Liver (tissue), 8 donors: ENCODE measurements at regions not wholly inside any gene's neighbourhood (a gene's known extent, or its start where the extent isn't known, plus 50 kb on each side); places are given as distances from the start of the nearest gene placed in this dataset.

Source experiments
- DNase-seq: peaks from one replicate; pipeline ENCODE4 v3.0.0-alpha.2; 2017; ENCODE audit warnings: low spot score
- H3K27ac ChIP-seq, 2 donors: one replicate each; pipeline ENCODE4 v1.7.0; 2013; ENCODE audit warnings: inconsistent platforms in 2 of 2, low read length in 2 of 2, control low read depth in 1 of 2, low read depth in 1 of 2, mild to moderate bottlenecking in 1 of 2
- H3K27me3 ChIP-seq, 4 donors: one replicate each; pipeline versions ENCODE4 v1.6.1 to v1.7.0; 2013; ENCODE audit warnings: low read length in 3 of 4, inconsistent platforms in 1 of 4, mild to moderate bottlenecking in 1 of 4, moderate library complexity in 1 of 4; ENCODE audit not compliant: control insufficient read depth in 4 of 4, insufficient read depth in 4 of 4
- H3K36me3 ChIP-seq, 4 donors: one replicate each; pipeline versions ENCODE4 v1.6.1 to v1.7.0; 2013; ENCODE audit warnings: low read length in 3 of 4, mild to moderate bottlenecking in 3 of 4, low read depth in 1 of 4, moderate library complexity in 1 of 4; ENCODE audit not compliant: control insufficient read depth in 4 of 4, insufficient read depth in 3 of 4
- H3K4me1 ChIP-seq, 4 donors: one replicate each; pipeline versions ENCODE4 v1.6.1 to v1.7.0; 2013; ENCODE audit warnings: low read length in 3 of 4, mild to moderate bottlenecking in 3 of 4, moderate library complexity in 1 of 4; ENCODE audit not compliant: control insufficient read depth in 4 of 4, insufficient read depth in 4 of 4
- H3K4me3 ChIP-seq, 3 donors: one replicate each; pipeline versions ENCODE4 v1.6.1 to v1.7.0; 2013; ENCODE audit warnings: low read length in 3 of 3, control low read depth in 1 of 3, low read depth in 1 of 3, mild to moderate bottlenecking in 1 of 3
- H3K9ac ChIP-seq, 2 donors: one replicate each; pipeline ENCODE4 v1.7.0; 2013; ENCODE audit warnings: low read length in 2 of 2, mild to moderate bottlenecking in 2 of 2, moderate library complexity in 2 of 2, control low read depth in 1 of 2, low read depth in 1 of 2
- H3K9me3 ChIP-seq, 4 donors: one replicate each; pipeline versions ENCODE4 v1.6.1 to v1.7.0; 2013; ENCODE audit warnings: low read length in 3 of 4; ENCODE audit not compliant: control insufficient read depth in 4 of 4
- ATF3 ChIP-seq: IDR thresholded peaks from 2 replicates; pipeline ENCODE4 v1.6.1; 2016; ENCODE audit warnings: antibody characterized with exemption
- FOXA1 ChIP-seq: IDR thresholded peaks from 2 replicates; pipeline ENCODE4 v1.6.1; 2016; ENCODE audit warnings: antibody characterized with exemption
- FOXA2 ChIP-seq: IDR thresholded peaks from 2 replicates; pipeline ENCODE4 v1.6.1; 2016; ENCODE audit warnings: antibody characterized with exemption
- GABPA ChIP-seq, 2 donors: IDR thresholded peaks in 1 of 2; conservative IDR thresholded peaks in 1 of 2; 2 replicates each; pipeline ENCODE4 v1.6.1; 2016; ENCODE audit warnings: antibody characterized with exemption in 2 of 2, mild to moderate bottlenecking in 1 of 2, moderate library complexity in 1 of 2
- HNF4A ChIP-seq, 2 donors: conservative IDR thresholded peaks; 2 replicates each; pipeline ENCODE4 v1.6.1; 2016; ENCODE audit warnings: antibody characterized with exemption in 2 of 2, mild to moderate bottlenecking in 2 of 2
- HNF4G ChIP-seq: IDR thresholded peaks from 2 replicates; pipeline ENCODE4 v1.6.1; 2016; ENCODE audit warnings: antibody characterized with exemption
- JUND ChIP-seq, 2 donors: IDR thresholded peaks; 2 replicates each; pipeline ENCODE4 v1.6.1; 2016; ENCODE audit warnings: antibody characterized with exemption in 2 of 2
- MAX ChIP-seq: IDR thresholded peaks from 2 replicates; pipeline ENCODE4 v1.6.1; 2016; ENCODE audit warnings: antibody characterized with exemption
- NR2F2 ChIP-seq: IDR thresholded peaks from 2 replicates; pipeline ENCODE4 v1.6.1; 2016; ENCODE audit warnings: antibody characterized with exemption
- RAD21 ChIP-seq, 2 donors: IDR thresholded peaks; 2 replicates each; pipeline ENCODE4 v1.6.1; 2016; ENCODE audit warnings: antibody characterized with exemption in 2 of 2, mild to moderate bottlenecking in 2 of 2
- REST ChIP-seq: IDR thresholded peaks from 2 replicates; pipeline ENCODE4 v1.6.1; 2016; ENCODE audit warnings: antibody characterized with exemption, mild to moderate bottlenecking
- RXRA ChIP-seq, 2 donors: IDR thresholded peaks; 2 replicates each; pipeline ENCODE4 v1.6.1; 2017 to 2018; ENCODE audit warnings: antibody characterized with exemption in 2 of 2, mild to moderate bottlenecking in 1 of 2
- SP1 ChIP-seq: IDR thresholded peaks from 2 replicates; pipeline ENCODE4 v1.6.1; 2018; ENCODE audit warnings: antibody characterized with exemption, mild to moderate bottlenecking
- TAF1 ChIP-seq: conservative IDR thresholded peaks from 2 replicates; pipeline ENCODE4 v1.6.1; 2016; ENCODE audit warnings: antibody characterized with exemption, mild to moderate bottlenecking
- YY1 ChIP-seq: IDR thresholded peaks from 2 replicates; pipeline ENCODE4 v1.6.1; 2016; ENCODE audit warnings: antibody characterized with exemption, mild to moderate bottlenecking
- WGBS: extraction: QIAGEN DNeasy Blood & Tissue Kit; methylation state at CpG from one replicate; pipeline ENCODE4 v1.1.7; 2013; 5-methylcytosine and 5-hydroxymethylcytosine counted together
- TF ChIP-seq, protein P1 (sequence below): fragments of 150-350 bp; IDR thresholded peaks from 2 replicates; pipeline ENCODE4 v1.5.1; 2017; ENCODE audit warnings: improper control_type of control experiment, low read depth, low read length; ENCODE audit not compliant: missing input control
- TF ChIP-seq, protein P2 (sequence below): IDR thresholded peaks from 2 replicates; pipeline ENCODE4 v1.6.1; 2016; ENCODE audit warnings: antibody characterized with exemption
- donor health status: healthy.
- donor health status: healthy.
- donor health status: healthy.
- donor health status: healthy.
- donor health status: healthy.

DNA sequence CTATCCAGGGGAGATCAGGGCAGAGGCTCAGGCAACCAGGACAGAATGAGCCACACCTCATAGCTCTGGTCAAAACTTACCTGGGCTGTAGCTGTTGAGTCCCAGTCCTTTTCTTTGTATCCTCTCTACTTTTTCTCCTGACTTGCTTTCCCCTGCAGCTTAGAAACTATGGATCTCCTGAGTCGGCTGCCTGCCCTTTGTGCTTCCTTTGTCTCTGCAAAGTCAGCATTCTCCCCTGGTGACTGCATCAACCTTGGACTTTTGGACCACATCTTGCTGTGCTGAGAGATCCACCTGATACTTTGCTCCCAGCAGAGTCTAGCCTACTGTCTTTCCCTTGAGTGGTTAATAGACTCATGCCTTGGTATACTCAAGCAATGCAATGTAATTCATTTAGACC, 353.3 kb downstream of the SIPA1L2 start:
- Histone ChIP-seq H3K9ac (no peak overlapping the region), H3K27me3 (peaks cover 0 to 7% (median 0%) of the 10 kb centered on the region in 4 donors), H3K4me3 (no peak overlapping the region), H3K9me3 (no peaks in the 10 kb centered on the region), H3K36me3 (no peaks in the 10 kb centered on the region), H3K4me1 (no peaks in the 10 kb centered on the region), H3K27ac (no peak overlapping the region)
- no peak for TF ChIP-seq ATF3
- no peak for TF ChIP-seq FOXA2
- TF ChIP-seq YY1, result no peak
- no peak for TF ChIP-seq FOXA1
- TF ChIP-seq REST, result no peak
- TF ChIP-seq, protein P1, sequence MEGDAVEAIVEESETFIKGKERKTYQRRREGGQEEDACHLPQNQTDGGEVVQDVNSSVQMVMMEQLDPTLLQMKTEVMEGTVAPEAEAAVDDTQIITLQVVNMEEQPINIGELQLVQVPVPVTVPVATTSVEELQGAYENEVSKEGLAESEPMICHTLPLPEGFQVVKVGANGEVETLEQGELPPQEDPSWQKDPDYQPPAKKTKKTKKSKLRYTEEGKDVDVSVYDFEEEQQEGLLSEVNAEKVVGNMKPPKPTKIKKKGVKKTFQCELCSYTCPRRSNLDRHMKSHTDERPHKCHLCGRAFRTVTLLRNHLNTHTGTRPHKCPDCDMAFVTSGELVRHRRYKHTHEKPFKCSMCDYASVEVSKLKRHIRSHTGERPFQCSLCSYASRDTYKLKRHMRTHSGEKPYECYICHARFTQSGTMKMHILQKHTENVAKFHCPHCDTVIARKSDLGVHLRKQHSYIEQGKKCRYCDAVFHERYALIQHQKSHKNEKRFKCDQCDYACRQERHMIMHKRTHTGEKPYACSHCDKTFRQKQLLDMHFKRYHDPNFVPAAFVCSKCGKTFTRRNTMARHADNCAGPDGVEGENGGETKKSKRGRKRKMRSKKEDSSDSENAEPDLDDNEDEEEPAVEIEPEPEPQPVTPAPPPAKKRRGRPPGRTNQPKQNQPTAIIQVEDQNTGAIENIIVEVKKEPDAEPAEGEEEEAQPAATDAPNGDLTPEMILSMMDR, result no peak
- TF ChIP-seq RAD21 (IDR thresholded peaks at IDR 0.05), result no peak
- no peak for TF ChIP-seq MAX
- no peak for TF ChIP-seq GABPA (IDR thresholded peaks at IDR 0.05 in 1 of 2, conservative IDR thresholded peaks at IDR 0.05 in 1 of 2)
- WGBS, result 25% methylated on average over 1 of the region's 1 CpG
- no peak for DNase-seq

GRCh38 chr1:232274999-232275710, 354.8 kb downstream of the SIPA1L2 start:
- 79% methylated on average over 11 of the region's 11 CpGs for WGBS
- Histone ChIP-seq H3K9ac (no peak overlapping the region), H3K4me1 (no peaks in the 10 kb centered on the region), H3K36me3 (no peaks in the 10 kb centered on the region), H3K27ac (no peak overlapping the region), H3K9me3 (no peaks in the 10 kb centered on the region), H3K27me3 (peaks cover 0 to 7% (median 0%) of the 10 kb centered on the region in 4 donors), H3K4me3 (no peak overlapping the region)
- DNase-seq, result no peak
- TF ChIP-seq FOXA2, result no peak
- no peak for TF ChIP-seq HNF4A (conservative IDR thresholded peaks at IDR 0.05)
- no peak for TF ChIP-seq TAF1
- no peak for TF ChIP-seq GABPA (IDR thresholded peaks at IDR 0.05 in 1 of 2, conservative IDR thresholded peaks at IDR 0.05 in 1 of 2)
- TF ChIP-seq FOXA1, result no peak
- TF ChIP-seq, protein P2, sequence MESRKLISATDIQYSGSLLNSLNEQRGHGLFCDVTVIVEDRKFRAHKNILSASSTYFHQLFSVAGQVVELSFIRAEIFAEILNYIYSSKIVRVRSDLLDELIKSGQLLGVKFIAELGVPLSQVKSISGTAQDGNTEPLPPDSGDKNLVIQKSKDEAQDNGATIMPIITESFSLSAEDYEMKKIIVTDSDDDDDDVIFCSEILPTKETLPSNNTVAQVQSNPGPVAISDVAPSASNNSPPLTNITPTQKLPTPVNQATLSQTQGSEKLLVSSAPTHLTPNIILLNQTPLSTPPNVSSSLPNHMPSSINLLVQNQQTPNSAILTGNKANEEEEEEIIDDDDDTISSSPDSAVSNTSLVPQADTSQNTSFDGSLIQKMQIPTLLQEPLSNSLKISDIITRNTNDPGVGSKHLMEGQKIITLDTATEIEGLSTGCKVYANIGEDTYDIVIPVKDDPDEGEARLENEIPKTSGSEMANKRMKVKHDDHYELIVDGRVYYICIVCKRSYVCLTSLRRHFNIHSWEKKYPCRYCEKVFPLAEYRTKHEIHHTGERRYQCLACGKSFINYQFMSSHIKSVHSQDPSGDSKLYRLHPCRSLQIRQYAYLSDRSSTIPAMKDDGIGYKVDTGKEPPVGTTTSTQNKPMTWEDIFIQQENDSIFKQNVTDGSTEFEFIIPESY, result no peak
- TF ChIP-seq, protein P1, result no peak
- TF ChIP-seq YY1, result no peak
- TF ChIP-seq RAD21 (IDR thresholded peaks at IDR 0.05), result no peak
- no peak for TF ChIP-seq SP1
- no peak for TF ChIP-seq NR2F2
- TF ChIP-seq JUND (IDR thresholded peaks at IDR 0.05), result no peak
- no peak for TF ChIP-seq HNF4G
- no peak for TF ChIP-seq RXRA (IDR thresholded peaks at IDR 0.05)
- no peak for TF ChIP-seq ATF3
- no peak for TF ChIP-seq MAX
